GM23338 (cell line): ENCODE measurements at regions not wholly inside any gene's neighbourhood (a gene's known extent, or its start where the extent isn't known, plus 50 kb on each side); places are given as distances from the start of the nearest gene placed in this dataset.

Experiments
- CTCF ChIP-seq, 2 experiments: fragments of 200-600 bp in 1 of 2; sonication (generic) in 1 of 2; conservative IDR thresholded peaks; 2 replicates each; pipeline versions ENCODE4 v1.5.1 to v1.6.1; 2016 to 2017; ENCODE audit warnings: antibody characterized with exemption in 2 of 2, low read depth in 2 of 2, mild to moderate bottlenecking in 2 of 2, moderate library complexity in 1 of 2
- NANOG ChIP-seq: IDR thresholded peaks from 2 replicates; pipeline ENCODE4 v1.6.1; 2016; ENCODE audit warnings: antibody characterized with exemption, borderline replicate concordance
- REST ChIP-seq: IDR thresholded peaks from one replicate; pipeline ENCODE4 v1.6.1; 2018; ENCODE audit warnings: antibody characterized with exemption; ENCODE audit not compliant: unreplicated experiment
- STAT1 ChIP-seq: IDR thresholded peaks from one replicate; pipeline ENCODE4 v1.6.1; 2016; ENCODE audit warnings: antibody characterized with exemption; ENCODE audit not compliant: unreplicated experiment
- ZNF114 ChIP-seq: fragments of 250-450 bp; sonication (Bioruptor Pico); IDR thresholded peaks from 2 replicates; pipeline ENCODE4 v1.5.0; 2020; ENCODE audit warnings: mild to moderate bottlenecking, moderate library complexity
- ZNF331 ChIP-seq: fragments of 250-450 bp; sonication (Bioruptor Pico); IDR thresholded peaks from 2 replicates; pipeline ENCODE4 v1.5.0; 2020; ENCODE audit warnings: low read depth, mild to moderate bottlenecking, moderate library complexity
- TF ChIP-seq, protein P1 (sequence below): IDR thresholded peaks from 2 replicates; pipeline ENCODE4 v1.6.1; 2016; ENCODE audit warnings: antibody characterized with exemption

GRCh38 chr2:65782996-65783650 lies 350.7 kb upstream of the SPRED2 start:
- TF ChIP-seq CTCF (conservative IDR thresholded peaks at IDR 0.05; ENCODE audit: low read depth in 2 of 2) (no peak), ZNF331 (CRISPR knock-in tag) (no peak), ZNF114 (CRISPR knock-in tag) (no peak), REST (no peak), STAT1 (no peak), NANOG (no peak)
- TF ChIP-seq, protein P1, sequence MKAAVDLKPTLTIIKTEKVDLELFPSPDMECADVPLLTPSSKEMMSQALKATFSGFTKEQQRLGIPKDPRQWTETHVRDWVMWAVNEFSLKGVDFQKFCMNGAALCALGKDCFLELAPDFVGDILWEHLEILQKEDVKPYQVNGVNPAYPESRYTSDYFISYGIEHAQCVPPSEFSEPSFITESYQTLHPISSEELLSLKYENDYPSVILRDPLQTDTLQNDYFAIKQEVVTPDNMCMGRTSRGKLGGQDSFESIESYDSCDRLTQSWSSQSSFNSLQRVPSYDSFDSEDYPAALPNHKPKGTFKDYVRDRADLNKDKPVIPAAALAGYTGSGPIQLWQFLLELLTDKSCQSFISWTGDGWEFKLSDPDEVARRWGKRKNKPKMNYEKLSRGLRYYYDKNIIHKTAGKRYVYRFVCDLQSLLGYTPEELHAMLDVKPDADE = no peak
